Stimulated activated CD4-positive, alpha-beta T cell treated with anti-CD3 and anti-CD28 coated beads, Interleukin-4, amount 100 ng/mL, for 1 hour (primary cell): ENCODE measurements at regions not wholly inside any gene's neighbourhood (a gene's known extent, or its start where the extent isn't known, plus 50 kb on each side); places are given as distances from the start of the nearest gene placed in this dataset.

ENCODE experiments used
- DNase-seq: peaks from one replicate; pipeline ENCODE4 v3.0.0-alpha.2; 2020

- no peak for DNase-seq
Measured at GRCh38 chr13:29994911-29995595, 144.6 kb upstream of the UBL3 start.

DNA sequence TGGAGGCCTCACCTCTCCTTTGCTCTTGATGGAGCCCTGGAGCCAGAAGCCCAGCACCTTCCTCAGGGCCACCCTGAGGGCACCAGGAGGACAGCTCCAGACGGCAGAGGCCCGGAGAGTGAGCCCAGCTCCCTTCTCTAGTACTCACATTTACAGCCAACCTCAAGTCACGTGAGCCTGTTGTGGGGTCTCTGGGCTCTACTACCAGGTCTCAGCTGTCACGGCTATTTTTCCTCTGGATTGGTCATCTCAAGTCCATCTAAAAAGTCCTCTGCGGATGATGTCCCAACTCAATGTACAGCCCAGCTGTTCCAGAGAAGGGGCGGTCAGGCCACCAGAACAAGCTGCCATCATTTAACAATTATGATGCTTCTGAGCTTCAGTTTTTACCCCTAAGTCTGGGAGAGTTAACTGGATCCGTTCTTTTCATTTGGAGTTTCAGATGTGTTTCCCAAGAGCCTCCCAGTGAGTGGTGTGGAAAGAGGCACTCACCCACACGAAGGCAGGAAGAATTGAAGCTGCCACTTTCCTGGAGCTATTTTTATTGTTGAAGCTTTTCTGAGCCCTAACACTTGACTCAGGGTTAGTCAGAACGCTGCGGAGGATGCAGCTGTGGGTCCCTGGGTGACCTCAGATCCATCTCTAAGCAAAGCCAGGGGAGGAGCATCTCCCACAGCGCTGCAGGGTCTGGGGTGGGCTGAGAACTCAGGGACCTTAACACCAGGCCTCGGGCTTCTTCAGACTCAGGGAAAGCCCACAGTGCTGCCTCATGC lies 143.5 kb upstream of the UBL3 start:
- DNase-seq = no peak

DNA sequence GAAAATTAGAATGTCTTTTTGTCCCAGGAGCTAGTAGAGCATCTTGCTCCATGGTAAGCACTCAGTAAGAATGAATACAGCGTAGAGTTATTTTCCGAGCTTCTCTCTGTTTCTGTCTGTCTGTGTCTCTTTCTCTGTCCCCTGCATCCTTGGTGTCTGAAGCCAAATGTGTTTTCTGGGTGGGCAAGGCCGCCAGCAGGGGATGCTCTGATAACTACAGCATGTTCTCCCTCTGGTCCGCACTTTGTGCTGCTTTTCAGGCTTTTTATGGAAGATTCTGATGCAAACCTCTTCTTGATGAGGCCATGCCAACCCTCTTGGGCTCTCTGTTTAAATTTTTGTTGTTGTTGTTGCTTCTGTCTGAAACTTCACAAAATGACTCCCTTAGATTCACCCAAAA lies 142.8 kb upstream of the UBL3 start:
- DNase-seq = no peak

GRCh38 chr13:29991343-29991742 lies 140.9 kb upstream of the UBL3 start:
- DNase-seq = no peak

DNA sequence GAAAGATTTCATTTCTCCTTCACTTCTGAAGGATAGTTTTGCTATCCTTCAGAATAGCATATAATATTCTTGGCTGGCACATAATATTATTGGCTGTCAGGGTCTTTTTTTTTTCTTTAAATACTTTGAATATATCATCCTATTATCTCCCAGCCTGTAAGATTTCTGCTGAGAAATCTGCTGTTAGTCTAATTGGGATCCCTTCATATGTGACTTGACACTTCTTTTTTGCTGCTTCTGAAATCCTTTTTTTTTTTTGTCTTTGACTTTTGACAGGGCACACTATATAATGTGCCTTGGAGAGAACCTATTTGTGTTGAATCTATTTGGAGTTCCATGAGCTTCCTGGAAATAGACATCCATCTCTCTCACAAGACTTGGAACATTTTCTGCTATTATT lies 136.9 kb upstream of the UBL3 start:
- no peak for DNase-seq

DNA sequence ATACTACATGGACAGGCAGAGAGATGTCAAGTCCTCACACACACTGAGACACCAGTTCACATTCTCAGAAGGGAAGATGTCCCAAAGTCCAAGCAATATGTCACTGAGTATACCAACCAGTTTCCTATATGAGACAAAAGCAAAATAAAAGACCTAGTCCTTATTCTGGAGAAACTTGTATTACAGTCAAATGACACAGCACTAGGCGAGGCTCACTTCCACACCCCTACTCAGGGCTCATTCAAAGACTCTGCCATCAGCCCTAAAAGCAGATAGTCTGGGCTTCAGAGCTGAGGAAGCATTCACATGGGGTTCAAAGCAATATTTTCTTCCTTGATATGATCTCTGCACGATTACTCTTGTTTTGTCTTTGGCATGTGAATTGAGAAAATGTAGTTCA lies 129.9 kb upstream of the UBL3 start:
- DNase-seq = no peak

DNA sequence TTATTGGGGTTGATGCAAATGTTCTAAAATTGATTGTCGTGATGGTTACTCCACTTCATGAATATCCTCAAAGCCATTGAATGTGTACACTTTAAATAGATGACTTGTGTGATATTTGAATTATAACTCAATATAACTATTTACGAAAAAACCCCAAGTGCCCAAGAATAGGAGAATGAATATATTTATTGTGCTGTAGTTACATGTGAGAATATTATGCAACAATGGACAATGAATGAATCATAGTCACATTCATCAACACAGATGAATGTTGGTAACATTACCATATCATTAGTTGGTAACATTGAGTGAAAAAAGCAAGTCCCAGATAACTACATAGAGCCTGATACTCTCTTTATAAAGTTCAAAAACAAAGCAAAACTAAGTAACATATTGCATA lies 127.8 kb upstream of the UBL3 start:
- DNase-seq = no peak

DNA sequence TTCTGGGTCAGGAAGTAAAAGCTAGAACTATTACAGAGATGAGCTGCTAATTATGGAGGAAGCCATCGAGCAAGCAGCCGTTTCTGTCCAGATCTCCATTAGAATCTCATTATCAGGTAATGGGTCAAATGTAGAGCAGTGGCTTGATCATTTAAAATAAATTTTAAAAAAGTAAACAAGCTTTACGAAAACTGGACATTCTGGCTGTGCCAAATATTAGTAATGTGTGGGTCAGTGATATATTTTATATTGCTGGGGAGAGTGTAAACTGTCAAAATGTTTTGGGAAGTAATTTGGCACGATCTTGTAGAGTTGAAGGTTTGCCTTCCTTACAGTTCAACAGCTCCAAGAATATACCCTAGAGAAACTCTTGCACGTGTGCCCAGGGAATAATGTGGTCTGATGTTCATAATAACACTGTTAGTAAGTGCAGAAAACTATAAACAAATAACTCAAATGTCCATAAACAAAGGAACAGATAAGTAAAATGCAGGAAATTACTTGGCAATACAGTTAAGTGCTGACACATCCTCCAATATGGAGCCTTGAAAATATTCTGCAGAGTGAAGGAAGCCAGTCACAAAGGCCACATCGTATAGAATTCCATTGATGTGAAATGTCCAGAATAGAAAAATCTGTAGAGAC lies 127.2 kb upstream of the UBL3 start:
- no peak for DNase-seq

DNA sequence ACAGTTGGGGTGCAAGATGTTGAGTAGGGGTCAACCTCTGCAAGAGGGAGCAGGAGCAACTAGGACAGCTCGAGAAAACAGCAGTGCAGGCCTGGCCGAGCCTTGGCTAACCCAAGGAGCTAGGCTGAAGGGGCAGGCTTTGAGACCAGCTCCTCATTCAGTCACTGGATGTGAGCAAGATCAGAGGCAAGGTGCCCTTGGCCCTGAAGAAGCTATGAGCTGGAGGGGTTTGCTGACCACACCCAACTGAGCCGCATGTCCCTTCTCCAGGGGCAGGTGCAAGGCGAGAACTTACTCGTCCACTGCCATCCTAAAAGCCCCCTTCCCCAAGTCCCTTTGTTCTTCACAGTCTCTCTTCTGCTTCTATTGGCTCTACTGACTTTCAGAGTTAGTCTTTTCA lies 126.1 kb upstream of the UBL3 start:
- DNase-seq = no peak

DNA sequence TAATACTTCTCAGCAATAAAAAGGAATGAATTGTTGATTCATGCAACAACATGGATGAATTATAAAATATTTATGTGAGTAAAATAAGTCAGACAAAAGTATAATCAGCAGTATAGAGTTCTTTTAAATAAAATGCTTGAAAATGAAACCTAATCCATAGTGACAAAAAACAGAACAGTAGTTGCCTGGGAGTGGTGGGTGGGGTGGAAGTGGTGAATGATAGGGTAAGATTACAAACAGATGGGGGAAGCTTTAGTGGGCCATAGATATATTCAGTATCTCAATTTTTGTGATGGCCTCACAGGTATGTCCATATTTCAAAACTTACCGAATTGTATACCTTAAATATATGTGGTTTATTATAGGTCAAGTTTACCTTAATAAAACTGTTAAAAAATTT lies 124.9 kb upstream of the UBL3 start:
- DNase-seq = no peak

GRCh38 chr13:29969286-29969685 lies 118.9 kb upstream of the UBL3 start:
- DNase-seq = no peak

- no peak for DNase-seq
Measured at GRCh38 chr13:29964181-29964845, 113.9 kb upstream of the UBL3 start.

DNA sequence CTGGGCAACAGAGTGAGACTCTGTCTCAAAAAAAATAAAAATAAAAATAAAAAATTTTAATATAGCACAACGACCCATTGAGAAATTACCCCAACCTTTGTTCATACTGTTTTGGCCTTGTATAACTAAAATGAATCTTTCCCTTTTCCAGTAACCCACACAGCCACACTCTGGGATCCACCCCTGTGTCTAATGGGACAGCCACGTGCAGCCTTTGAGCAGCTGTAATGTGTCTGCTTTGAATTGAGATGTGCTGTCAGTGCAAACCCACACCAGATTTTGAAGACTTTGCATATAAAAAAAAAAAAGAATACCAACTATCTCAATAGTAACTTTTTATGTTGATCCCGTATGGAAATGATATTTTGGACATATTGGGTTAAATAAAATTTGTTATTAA lies 112.7 kb upstream of the UBL3 start:
- DNase-seq = no peak

DNA sequence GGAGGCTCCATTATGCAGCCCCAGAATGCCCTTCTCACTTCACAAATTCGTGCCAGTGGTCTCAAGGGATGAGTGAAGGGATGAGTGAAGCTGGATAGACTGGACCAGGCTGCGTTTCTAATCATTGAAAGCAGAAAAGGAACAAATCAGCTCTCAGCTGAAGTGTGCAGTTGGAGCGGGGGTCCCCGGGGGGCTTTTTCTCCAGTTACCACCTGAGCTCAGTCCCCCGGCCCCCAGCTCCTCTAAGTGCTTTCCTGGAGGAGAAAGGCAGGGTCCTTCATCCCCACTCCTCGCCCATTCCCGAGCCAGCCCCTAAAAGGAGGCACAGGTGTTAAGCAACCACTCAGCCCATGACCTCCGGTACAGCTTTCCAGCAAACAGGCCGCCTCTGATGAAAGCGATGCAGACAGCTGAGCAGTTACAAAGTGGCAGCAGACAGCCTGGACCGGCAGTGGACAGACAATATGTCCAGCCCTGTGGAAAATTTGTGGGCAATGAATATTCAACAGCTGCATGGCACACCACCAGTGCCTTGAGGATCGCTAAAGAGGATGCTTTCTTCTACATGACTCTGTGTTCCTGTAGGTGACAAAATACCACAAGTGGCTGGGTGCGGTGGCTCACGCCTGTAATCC lies 110.7 kb upstream of the UBL3 start:
- no peak for DNase-seq

- DNase-seq = no peak
Measured at GRCh38 chr13:29959603-29960002, 109.2 kb upstream of the UBL3 start.

- no peak for DNase-seq
Measured at GRCh38 chr13:29959086-29959485, 108.7 kb upstream of the UBL3 start.

DNA sequence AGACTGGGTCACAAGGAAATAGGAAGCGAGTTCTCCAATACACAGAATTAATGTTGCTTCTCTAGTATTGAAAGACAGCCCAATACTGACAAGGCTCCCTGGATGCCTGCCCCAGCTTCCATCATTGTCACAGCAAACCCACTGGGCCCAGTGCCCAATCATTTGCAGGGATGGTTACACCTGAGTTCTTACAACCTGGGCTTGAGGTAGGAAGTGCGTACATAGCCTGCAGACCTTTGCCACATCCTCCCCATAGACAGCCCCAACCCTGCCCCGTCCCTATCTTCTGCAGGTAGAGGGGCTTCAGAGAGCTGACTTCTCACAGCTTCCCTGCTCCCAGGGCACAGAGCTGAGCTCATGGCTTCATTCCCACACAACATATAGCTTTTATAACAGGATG lies 108.1 kb upstream of the UBL3 start:
- no peak for DNase-seq

GRCh38 chr13:29957320-29957719 lies 106.9 kb upstream of the UBL3 start:
- no peak for DNase-seq

DNA sequence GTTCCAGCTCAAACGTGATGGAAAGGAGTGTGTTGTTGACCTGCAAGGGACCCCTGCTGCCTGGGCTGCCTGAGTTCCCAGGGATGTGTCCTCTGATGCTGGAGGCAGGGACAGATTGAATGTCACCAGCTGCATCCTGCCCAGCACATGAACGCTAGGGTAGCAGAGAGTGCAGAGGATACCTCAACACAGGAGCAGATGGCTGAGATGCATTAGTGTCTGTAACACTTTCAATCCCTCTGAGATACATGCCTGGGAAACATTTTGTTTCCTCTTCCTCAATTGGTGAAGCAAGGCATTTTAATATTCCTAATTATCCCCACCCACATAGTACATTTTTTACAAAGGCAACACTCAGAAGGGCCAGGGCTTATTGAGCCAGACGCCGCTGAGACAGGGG lies 106.4 kb upstream of the UBL3 start:
- DNase-seq = no peak

- no peak for DNase-seq
Measured at GRCh38 chr13:29955137-29955650, 104.8 kb upstream of the UBL3 start.

DNA sequence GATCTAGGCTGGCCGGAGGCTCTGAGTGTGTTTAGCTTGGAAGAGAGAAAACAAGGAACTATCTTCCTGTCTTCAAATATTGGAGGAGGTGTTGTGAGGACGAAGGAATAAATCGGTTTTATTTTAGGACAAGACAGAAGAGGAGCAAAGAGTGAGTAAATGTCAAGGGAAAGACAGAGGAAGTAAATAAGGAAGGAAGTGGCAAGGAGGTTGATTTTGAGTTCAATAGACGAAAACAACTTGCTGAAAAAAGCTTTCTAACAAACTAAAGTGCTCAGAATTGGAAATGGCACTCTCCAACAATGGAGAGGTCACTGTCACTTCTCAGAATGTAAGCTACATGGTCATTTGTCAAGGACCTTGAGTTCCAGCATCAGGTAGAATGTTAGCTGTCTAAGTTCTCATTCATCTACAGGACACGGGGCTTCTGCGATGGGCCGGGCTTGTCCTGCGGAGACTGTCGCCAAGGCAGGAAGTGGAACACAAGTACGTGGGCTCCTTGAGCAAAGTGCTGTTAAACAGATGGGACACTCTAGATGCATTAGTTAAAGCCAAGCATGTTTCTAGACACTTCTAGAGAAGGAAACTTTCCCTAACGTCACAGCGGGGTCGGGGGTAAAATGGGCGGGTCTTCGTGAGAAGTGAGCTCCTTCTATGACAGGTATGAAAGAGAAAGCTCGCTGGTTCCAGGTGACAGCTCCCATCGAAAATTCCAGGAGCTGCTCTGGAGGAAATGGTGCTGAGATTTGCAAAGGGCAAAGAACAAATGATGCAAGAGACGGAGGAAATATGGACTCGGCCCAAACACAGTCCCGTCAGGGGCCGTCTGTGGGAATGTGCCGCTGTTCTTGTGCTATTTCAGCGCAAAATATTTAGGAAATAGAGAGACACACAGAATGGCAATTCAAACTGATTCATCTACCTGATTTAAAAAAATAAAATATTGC lies 103.9 kb upstream of the UBL3 start:
- peak; percentile 34 for DNase-seq

GRCh38 chr13:29953542-29953941 lies 103.1 kb upstream of the UBL3 start:
- DNase-seq = no peak
